OCI-LY7 (cell line): ENCODE measurements at regions not wholly inside any gene's neighbourhood (a gene's known extent, or its start where the extent isn't known, plus 50 kb on each side); places are given as distances from the start of the nearest gene placed in this dataset.

Experiments used
- BruUV-seq: library from RNA; stranded (reverse); fragments of 400-500 nt; replicated peaks from 2 replicates; lab custom pipeline; 2021; lab: Mats Ljungman, UMichigan
- CTCF ChIA-PET: fragments of 300-600 bp; sonication (Branson Sonifier 250); formaldehyde crosslinking; loops from one replicate; lab custom pipeline; 2022; ENCODE audit warnings: antibody characterized with exemption; ENCODE audit not compliant: unreplicated experiment; lab: Charles Lee
- POLR2A ChIA-PET: fragments of 300-600 bp; sonication (Branson Sonifier 250); formaldehyde crosslinking; loops from one replicate; lab custom pipeline; 2022; ENCODE audit warnings: antibody characterized with exemption; lab: Charles Lee
- DNase-seq: peaks from one replicate; pipeline ENCODE4 v3.0.0-alpha.2; 2015; ENCODE audit warnings: low spot score
- H2AFZ ChIP-seq: fragments of 200-600 bp; sonication (generic), shearing (Covaris generic); 2 replicates; pipeline ENCODE4 v1.6.1; 2014; ENCODE audit warnings: mild to moderate bottlenecking, antibody characterized with exemption, low read length, moderate library complexity
- H3K27ac ChIP-seq: fragments of 200-600 bp; sonication (generic); 2 replicates; pipeline ENCODE4 v1.5.1; 2014; ENCODE audit warnings: mixed run types, low read depth, mild to moderate bottlenecking, moderate library complexity, low read length, inconsistent platforms; ENCODE audit not compliant: poor library complexity, severe bottlenecking
- H3K36me3 ChIP-seq: fragments of 200-600 bp; sonication (generic); 2 replicates; pipeline ENCODE4 v1.6.1; 2014; ENCODE audit warnings: mild to moderate bottlenecking, antibody characterized with exemption, low read length, moderate library complexity, mixed read lengths; ENCODE audit not compliant: insufficient read depth
- H3K4me1 ChIP-seq: fragments of 200-600 bp; sonication (generic); 2 replicates; pipeline ENCODE4 v1.5.1; 2014; ENCODE audit warnings: mild to moderate bottlenecking, low read length; ENCODE audit not compliant: insufficient read depth, poor library complexity, severe bottlenecking
- H3K4me2 ChIP-seq: fragments of 200-600 bp; sonication (generic); 2 replicates; pipeline ENCODE4 v1.6.1; 2014; ENCODE audit warnings: mild to moderate bottlenecking, low read length
- H3K4me3 ChIP-seq: fragments of 200-600 bp; sonication (generic); 2 replicates; pipeline ENCODE4 v1.5.1; 2014; ENCODE audit warnings: mild to moderate bottlenecking, low read depth, low read length; ENCODE audit not compliant: poor library complexity, severe bottlenecking
- H3K79me2 ChIP-seq: fragments of 200-600 bp; sonication (generic); 2 replicates; pipeline ENCODE4 v1.6.1; 2016; ENCODE audit warnings: low read depth, mild to moderate bottlenecking, low read length, moderate library complexity, mixed read lengths; ENCODE audit not compliant: insufficient read depth
- H3K9me2 ChIP-seq: fragments of 200-600 bp; sonication (generic); 2 replicates; pipeline ENCODE4 v1.6.1; 2016; ENCODE audit warnings: mild to moderate bottlenecking, low read length, mixed read lengths; ENCODE audit not compliant: insufficient read depth
- H3K9me3 ChIP-seq: fragments of 200-600 bp; sonication (generic); 2 replicates; pipeline ENCODE4 v1.6.1; 2014; ENCODE audit warnings: mild to moderate bottlenecking, mixed run types, low read length, mixed read lengths
- H4K20me1 ChIP-seq: fragments of 200-600 bp; sonication (generic); 2 replicates; pipeline ENCODE4 v1.6.1; 2014; ENCODE audit warnings: mild to moderate bottlenecking, antibody characterized with exemption, low read length, moderate library complexity, mixed read lengths; ENCODE audit not compliant: insufficient read depth
- EZH2phosphoT487 ChIP-seq: fragments of 200-600 bp; sonication (generic); IDR thresholded peaks from 2 replicates; pipeline ENCODE4 v1.6.1; 2018; ENCODE audit warnings: low read depth, borderline replicate concordance, mild to moderate bottlenecking, mixed run types, antibody characterized with exemption, low read length, moderate library complexity, mixed read lengths
- intact Hi-C: fragments of 100-400 bp; cut with micrococcal nuclease; formaldehyde crosslinking; loops from one replicate; pipeline ENCODE4 v1.10.0; 2022; ENCODE audit not compliant: unreplicated experiment
- TF ChIP-seq, protein P1 (sequence below): fragments of 200-600 bp; sonication (generic); conservative IDR thresholded peaks from 2 replicates; pipeline ENCODE4 v1.5.1; 2014; ENCODE audit warnings: mild to moderate bottlenecking, antibody characterized with exemption, low read length, moderate library complexity, mixed read lengths

DNA sequence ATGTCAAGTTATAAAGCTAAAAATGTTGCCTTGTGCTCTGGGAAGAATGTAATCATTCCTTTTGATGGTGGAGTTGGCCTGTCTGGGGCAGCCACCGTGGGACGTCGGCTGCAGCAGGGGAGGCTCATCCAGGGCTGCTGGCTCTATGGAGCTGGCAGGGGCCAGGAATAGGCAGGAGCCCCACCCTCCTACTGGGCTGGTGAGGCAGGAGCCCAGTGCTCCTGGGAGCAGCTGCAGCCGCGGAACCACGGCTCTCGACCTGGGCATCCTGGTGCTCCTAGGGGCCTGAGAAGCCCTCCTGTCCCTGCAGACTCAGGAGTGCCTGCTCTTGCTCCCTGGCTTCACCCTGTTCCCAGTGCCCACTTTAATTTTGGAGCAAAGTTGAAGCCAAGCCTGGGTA, 127.1 kb downstream of the DIPK2A start:
- Histone ChIP-seq H3K79me2 (no peaks in the 10 kb centered on the region), H3K9me3 (no peaks in the 10 kb centered on the region), H3K27ac (no peak overlapping the region), H4K20me1 (no peaks in the 10 kb centered on the region), H3K4me2 (no peak overlapping the region), H3K4me1 (no peaks in the 10 kb centered on the region), H3K36me3 (no peaks in the 10 kb centered on the region), H3K9me2 (no peaks in the 10 kb centered on the region), H3K4me3 (no peak overlapping the region), H2AFZ (no peak overlapping the region)
- POLR2A ChIA-PET, result interaction anchor here (0.8 kb wide), 1 partner anchor 16 kb away, joined by 3 read pairs; no protein-coding TSS in a partner anchor
- no peak for TF ChIP-seq EZH2phosphoT487
- TF ChIP-seq, protein P1, sequence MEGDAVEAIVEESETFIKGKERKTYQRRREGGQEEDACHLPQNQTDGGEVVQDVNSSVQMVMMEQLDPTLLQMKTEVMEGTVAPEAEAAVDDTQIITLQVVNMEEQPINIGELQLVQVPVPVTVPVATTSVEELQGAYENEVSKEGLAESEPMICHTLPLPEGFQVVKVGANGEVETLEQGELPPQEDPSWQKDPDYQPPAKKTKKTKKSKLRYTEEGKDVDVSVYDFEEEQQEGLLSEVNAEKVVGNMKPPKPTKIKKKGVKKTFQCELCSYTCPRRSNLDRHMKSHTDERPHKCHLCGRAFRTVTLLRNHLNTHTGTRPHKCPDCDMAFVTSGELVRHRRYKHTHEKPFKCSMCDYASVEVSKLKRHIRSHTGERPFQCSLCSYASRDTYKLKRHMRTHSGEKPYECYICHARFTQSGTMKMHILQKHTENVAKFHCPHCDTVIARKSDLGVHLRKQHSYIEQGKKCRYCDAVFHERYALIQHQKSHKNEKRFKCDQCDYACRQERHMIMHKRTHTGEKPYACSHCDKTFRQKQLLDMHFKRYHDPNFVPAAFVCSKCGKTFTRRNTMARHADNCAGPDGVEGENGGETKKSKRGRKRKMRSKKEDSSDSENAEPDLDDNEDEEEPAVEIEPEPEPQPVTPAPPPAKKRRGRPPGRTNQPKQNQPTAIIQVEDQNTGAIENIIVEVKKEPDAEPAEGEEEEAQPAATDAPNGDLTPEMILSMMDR, result no peak
- no TSS peak for BruUV-seq
- intact Hi-C loops, result no loop called here
- CTCF ChIA-PET, result no interaction called here
- no peak for DNase-seq

DNA sequence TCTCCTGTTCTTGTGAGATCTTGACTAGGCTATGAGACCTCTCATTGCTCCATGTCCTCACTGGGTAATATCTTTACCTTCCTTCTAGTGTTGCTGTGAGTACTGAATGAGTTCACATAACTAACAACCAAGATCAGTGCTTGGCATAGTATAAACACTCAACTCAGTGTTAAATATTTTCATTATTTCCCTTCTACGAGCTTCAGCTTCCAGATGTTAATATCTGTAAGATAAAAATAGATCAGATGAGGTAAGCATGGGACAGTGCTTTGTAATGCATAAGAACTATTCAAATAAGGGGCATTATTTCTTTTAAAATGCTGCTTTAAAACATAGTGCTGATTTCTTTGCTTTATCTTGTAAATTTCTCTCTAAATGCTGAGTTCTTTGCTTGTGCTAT, 130.8 kb downstream of the DIPK2A start:
- Histone ChIP-seq H3K4me3 (no peak overlapping the region), H3K9me3 (no peaks in the 10 kb centered on the region), H3K36me3 (no peaks in the 10 kb centered on the region), H2AFZ (no peak overlapping the region), H3K4me2 (no peak overlapping the region), H4K20me1 (no peaks in the 10 kb centered on the region), H3K4me1 (no peaks in the 10 kb centered on the region), H3K9me2 (no peaks in the 10 kb centered on the region), H3K79me2 (no peaks in the 10 kb centered on the region), H3K27ac (no peak overlapping the region)
- no peak for DNase-seq
- no peak for TF ChIP-seq EZH2phosphoT487
- TF ChIP-seq, protein P1, result no peak
- BruUV-seq, result no TSS peak
- CTCF ChIA-PET, result no interaction called here
- intact Hi-C loops, result no loop called here
- POLR2A ChIA-PET, result no interaction called here

DNA sequence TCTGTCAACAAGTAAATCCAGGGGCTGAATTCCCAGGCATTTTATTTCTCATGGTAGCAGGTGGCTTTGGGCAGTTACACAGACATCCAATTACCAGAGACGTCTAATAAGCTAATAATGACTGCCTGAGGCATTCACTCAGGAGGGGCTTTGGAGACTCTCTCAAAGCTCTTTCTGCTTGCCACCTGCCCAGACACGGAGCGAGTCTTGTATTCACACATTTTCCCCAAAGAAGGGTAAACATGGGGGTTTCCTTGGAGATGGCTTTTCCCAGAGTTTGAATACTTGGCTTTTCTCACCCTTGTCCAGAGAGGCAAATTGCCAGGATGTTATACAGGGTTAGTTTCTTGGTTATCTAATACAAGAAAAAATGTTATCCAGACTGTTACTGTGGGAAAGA, 132.6 kb downstream of the DIPK2A start:
- Histone ChIP-seq H4K20me1 (no peaks in the 10 kb centered on the region), H3K4me3 (no peak overlapping the region), H2AFZ (no peak overlapping the region), H3K27ac (no peak overlapping the region), H3K9me3 (no peaks in the 10 kb centered on the region), H3K36me3 (no peaks in the 10 kb centered on the region), H3K4me1 (no peaks in the 10 kb centered on the region), H3K79me2 (no peaks in the 10 kb centered on the region), H3K9me2 (0 out of 2 replicates have a peak, but pooled peaks cover 3% of the 10 kb centered on the region), H3K4me2 (no peak overlapping the region)
- POLR2A ChIA-PET, result interaction anchor here (0.6 kb wide), 1 partner anchor 339 kb away, joined by 3 read pairs; no protein-coding TSS in a partner anchor
- DNase-seq, result no peak
- TF ChIP-seq, protein P1, result no peak
- TF ChIP-seq EZH2phosphoT487, result no peak
- BruUV-seq, result no TSS peak
- CTCF ChIA-PET, result interaction anchor here (0.8 kb wide), 1 partner anchor 81 kb away, joined by 3 read pairs; no protein-coding TSS in a partner anchor
- intact Hi-C loops, result no loop called here
